ENCODE measurements at regions not wholly inside any gene's neighbourhood (a gene's known extent, or its start where the extent isn't known, plus 50 kb on each side); places are given as distances from the start of the nearest gene placed in this dataset.

DNA sequence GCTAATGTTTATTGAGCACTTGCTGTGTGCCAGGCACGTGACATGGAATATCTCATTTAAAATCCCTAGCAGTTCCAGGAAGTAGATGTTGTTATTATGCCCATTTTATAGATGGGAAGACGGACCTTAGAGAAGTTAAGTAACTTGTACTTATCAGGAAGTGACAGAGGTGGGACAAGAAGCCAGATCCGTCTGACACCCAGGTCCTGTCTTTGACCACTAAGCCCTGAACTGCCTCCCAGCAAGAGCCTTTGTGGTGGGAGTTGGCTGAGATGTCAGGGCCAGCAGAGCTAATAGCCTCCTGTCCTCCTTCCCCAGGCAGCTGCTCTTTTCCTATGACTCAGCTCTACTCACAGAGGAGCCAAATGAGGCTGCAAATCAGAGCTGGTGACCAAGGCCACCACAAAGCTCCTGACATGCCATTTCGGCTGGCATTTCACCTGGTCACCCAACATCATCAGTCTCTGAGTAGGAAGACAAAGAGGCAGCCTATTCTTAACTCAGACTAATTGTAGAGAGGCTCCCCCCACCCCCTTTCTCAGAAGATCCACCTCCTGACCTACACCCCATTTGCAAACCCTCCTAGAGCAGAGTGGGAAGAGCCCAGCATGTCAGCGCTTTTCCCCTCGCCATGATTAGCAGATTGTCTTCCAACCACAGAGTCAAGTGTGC lies 175.1 kb upstream of the KIT start:
- ChIA-PET CTCF (no interaction called here), POLR2A (no interaction called here)

- POLR2A ChIA-PET: no interaction called here
Measured at GRCh38 chr4:54484383-54484782, 173.4 kb upstream of the KIT start.

GRCh38 chr4:54487491-54487890 lies 170.3 kb upstream of the KIT start:
- ChIA-PET CTCF (no interaction called here), POLR2A (no interaction called here)

More at GRCh38 chr4:54484383-54484782, 173.4 kb upstream of the KIT start:
- CTCF ChIA-PET: no interaction called here

GRCh38 chr4:54493862-54494261 lies 163.9 kb upstream of the KIT start:
- CTCF ChIA-PET: no interaction called here

GRCh38 chr4:54495091-54495490 lies 162.7 kb upstream of the KIT start:
- ChIA-PET CTCF (no interaction called here), POLR2A (no interaction called here)

More at GRCh38 chr4:54493862-54494261, 163.9 kb upstream of the KIT start:
- POLR2A ChIA-PET: no interaction called here

DNA sequence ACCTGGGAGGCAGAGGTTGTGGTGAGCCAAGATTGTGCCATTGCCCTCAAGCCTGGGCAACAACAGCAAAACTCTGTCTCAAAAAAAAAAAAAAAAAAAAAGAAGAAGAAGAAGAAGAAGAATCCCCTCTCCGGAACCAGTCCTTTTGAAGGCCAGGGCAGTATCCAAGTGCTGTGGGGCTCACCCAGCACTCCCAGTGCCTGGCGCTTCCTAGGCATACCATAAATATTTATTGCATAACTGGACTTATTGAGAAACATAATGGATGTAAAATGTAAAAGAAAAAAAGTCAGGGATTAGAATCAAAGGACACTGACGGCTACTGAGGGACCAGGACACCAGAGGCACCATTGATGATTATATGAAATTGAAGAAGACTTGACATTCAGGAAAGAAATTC lies 162.1 kb upstream of the KIT start:
- POLR2A ChIA-PET: no interaction called here
- CTCF ChIA-PET: no interaction called here

DNA sequence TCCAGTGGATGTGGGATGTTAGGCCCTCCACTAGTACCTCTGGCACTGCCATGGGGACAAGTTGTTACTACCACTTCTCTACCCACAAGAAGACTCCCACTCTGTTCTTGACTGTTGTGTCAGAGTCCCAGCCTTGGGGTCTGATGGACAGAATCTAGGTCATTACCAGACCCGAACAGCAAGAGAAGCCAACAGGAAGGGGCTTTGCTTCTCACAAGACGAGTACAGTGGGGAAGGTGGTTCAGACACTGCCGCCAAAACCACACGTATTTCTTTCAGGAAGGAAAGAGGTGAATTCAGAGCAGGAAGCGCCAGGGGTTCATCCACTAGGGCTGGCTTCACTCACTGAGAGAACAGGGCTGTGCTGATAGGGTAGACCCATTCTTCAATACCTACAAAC lies 161.3 kb upstream of the KIT start:
- POLR2A ChIA-PET: no interaction called here
- CTCF ChIA-PET: no interaction called here

DNA sequence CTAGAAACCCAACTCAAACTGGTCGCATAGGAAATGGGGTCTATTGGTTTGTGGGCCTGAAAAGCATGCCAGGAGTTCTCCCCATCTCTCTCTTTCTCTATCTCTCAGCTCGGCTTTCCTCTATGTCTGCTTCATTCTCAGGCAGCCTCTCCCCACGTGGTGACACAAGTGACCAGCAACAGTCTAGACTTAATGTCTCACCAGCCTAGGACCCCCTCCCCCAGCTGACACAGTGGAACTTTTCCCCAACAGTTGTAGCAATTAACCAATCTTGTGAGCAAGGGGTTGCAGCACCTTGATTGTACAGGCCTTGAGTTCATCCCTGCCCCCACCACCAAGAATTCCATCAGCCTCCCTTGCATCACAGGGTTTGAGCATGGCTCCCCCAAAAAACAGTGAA lies 159.8 kb upstream of the KIT start:
- ChIA-PET POLR2A (no interaction called here), CTCF (no interaction called here)

DNA sequence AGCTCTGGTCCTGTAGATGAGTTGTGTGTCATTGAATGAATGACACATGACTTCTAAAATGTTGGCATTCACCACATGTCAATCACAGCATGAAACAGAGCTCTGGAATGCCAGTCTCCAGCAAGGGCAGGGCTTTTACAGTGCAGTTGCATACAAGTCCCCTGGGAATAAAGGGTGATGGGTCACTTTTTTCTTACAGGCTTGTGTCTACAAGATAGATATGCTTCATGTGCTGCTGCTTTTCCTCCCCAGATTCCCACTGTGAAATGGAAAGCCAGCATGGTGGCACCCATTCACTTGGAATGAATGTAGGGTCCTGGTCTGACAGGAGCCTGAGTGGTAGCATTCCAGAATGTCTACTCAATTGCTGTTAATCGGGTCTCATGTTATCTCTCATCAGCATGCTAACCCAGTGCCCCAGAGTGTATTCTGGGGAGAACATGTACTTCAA lies 159.1 kb upstream of the KIT start:
- POLR2A ChIA-PET: no interaction called here
- CTCF ChIA-PET: no interaction called here

GRCh38 chr4:54499308-54500074 lies 158.3 kb upstream of the KIT start:
- CTCF ChIA-PET: no interaction called here
- POLR2A ChIA-PET: no interaction called here

DNA sequence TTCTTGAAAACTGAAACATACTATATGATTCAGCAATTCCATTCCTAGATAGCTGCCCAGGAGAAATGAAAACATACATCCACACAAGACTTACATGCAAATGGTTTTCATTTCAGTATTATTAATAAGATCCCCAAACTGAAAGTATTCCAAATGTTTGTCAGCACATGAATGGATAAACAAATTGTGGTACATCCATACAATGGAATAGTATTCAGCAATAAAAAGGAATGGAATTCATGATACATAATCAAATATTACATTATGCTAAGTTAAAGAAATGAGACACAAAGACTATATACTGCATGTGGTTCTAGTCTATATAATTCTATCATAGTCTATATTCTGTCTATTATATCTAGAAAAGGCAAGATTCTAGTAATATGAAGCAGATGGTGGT lies 152.4 kb upstream of the KIT start:
- ChIA-PET CTCF (no interaction called here), POLR2A (no interaction called here)

- POLR2A ChIA-PET: no interaction called here
- CTCF ChIA-PET: no interaction called here
Measured at GRCh38 chr4:54505996-54506395, 151.8 kb upstream of the KIT start.

DNA sequence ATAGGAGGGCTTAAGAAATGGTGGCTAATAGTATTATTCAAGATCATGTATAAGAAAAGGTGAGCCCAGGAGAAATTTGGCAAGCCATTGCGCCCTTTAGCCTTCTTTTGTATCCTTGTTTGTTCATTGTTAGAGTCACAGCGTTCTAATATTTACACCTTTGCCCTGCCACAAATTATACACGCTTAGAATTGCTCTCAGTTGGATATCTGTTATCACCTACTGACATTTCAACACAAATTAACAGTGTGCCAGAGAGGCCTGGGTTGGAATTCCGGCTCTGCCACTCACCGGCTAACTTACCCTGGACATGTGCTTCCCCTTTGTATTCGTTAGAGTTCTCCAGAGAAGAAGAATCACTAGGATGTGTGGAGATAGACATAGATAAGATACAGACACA lies 148.7 kb upstream of the KIT start:
- CTCF ChIA-PET: no interaction called here
- POLR2A ChIA-PET: no interaction called here

GRCh38 chr4:54513204-54513603 lies 144.6 kb upstream of the KIT start:
- POLR2A ChIA-PET: no interaction called here
- CTCF ChIA-PET: no interaction called here

DNA sequence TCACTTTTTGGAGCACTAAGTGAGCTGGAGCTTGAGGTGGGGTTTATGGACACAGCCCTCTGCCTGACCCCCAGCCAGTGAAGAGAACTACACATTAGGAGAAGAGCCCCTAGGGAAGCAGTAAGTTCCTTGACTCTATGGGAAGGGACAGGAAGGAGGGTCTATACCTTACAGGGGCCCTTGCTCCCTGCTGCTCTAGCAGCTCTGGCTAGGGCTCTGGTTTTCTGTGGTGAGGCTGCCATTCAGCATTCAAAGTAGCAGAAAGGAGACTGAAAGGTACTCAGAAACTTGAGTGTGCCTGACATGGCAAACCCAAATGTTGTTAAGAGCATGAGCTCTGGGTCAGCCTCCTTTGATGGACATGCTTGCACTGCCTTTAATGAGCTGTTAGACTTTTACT lies 144.0 kb upstream of the KIT start:
- POLR2A ChIA-PET: no interaction called here
- CTCF ChIA-PET: no interaction called here

- ChIA-PET CTCF (no interaction called here), POLR2A (no interaction called here)
Measured at GRCh38 chr4:54516556-54517215, 141.1 kb upstream of the KIT start.

DNA sequence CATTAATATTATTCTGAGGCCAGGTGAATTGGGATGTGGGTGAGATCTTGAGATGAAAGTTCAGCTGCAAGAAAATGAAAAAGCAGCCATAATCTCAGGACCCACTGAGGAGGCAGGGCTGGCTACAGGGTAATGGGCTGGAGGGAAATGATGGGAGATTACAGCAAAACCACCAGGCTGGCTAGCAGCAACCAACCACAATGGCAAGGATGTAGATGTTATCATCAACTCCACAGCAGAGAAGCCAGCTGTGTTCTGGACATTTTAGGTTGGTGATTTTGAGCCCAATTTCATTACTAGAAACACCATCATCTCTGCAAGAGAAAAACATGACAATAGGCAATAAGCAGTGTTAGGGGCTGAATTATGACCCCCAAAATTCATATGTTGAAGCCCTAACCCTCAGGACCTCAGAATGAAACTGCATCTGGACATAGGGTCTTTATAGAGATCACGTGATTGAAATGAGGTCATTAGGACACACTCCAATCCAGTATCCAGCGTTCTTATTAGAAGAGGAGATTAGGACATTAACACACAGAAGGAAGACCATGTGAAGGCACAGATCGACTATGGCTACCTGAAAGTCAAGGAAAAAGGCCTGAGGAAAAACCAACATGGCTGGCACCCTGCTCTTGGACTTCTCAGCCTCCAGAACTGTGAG lies 139.8 kb upstream of the KIT start:
- POLR2A ChIA-PET: no interaction called here
- CTCF ChIA-PET: no interaction called here

DNA sequence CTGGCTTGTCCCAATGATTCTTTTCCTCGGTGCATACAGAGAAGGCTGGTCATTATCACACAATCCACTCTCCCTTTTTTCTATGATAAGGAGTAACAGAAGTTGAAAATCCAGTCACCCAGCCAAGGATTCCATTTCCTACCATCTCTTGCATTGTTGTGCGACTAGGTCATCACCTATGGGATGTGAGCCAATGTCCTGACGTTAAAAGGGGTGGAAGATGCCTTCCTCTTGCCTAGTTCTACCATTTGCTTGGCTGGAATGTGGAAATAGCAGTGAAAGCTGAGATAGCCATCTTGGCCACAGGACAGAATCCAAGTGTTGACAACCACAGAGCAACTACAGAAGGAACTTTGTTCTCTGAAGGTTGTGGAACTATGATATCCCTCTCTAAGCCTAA lies 132.2 kb upstream of the KIT start:
- POLR2A ChIA-PET: no interaction called here
- CTCF ChIA-PET: no interaction called here

- CTCF ChIA-PET: no interaction called here
- POLR2A ChIA-PET: no interaction called here
Measured at GRCh38 chr4:54526560-54526959, 131.2 kb upstream of the KIT start.

GRCh38 chr4:54527532-54527931 lies 130.2 kb upstream of the KIT start:
- CTCF ChIA-PET: no interaction called here
- POLR2A ChIA-PET: no interaction called here

DNA sequence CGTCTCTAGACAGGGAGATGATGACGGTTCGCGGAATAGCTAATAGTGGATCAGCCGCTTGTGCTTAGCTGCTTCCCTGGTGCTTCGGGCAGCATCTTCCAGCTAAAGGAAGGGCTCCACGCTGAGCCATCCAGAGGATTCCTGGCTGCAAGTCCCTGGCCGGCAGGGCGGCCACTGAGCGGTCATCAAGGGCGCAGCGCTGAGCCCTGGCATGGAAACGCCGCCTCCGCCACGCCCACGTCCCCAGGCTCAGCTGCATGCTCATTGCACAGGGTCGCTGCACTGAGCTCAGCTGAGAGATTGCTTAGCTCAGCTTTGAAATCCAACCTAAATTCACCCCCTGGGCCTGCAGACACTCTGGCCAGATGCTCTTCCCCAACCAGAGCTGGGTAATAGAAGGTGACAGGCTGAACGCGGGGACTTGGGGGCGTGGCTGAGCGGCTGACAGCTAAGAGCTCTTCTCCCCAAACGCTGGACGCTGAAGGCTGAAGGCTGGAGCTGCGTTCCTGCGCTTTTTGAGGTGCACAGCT lies 118.2 kb upstream of the KIT start:
- ChIA-PET POLR2A (no interaction called here), CTCF (no interaction called here)

Data from activated CD8-positive, alpha-beta memory T cell treated with anti-CD3 and anti-CD28 coated beads for 36 hours (primary cell).